HFF-Myc (cell line): ENCODE measurements at regions not wholly inside any gene's neighbourhood (a gene's known extent, or its start where the extent isn't known, plus 50 kb on each side); places are given as distances from the start of the nearest gene placed in this dataset.

Source experiments
- DNase-seq: peaks from one replicate; pipeline ENCODE4 v3.0.0-alpha.2; 2011; ENCODE audit warnings: low read depth; ENCODE audit errors: extremely low read depth
- H3K4me3 ChIP-seq: replicated peaks from 2 replicates; pipeline ENCODE4 v1.5.1; 2011; ENCODE audit warnings: low read depth, mild to moderate bottlenecking, control low read depth, low read length
- CTCF ChIP-seq: IDR thresholded peaks from 2 replicates; pipeline ENCODE4 v1.5.1; 2012; ENCODE audit warnings: mild to moderate bottlenecking, low read depth, low read length, control low read depth; ENCODE audit errors: missing control alignments

GRCh38 chr14:82595466-82595865 lies 1061.8 kb upstream of the SEL1L start:
- no peak for TF ChIP-seq CTCF
- no peak for DNase-seq
- H3K4me3 ChIP-seq = no peak overlapping the region

GRCh38 chr14:82602794-82603193 lies 1069.1 kb upstream of the SEL1L start:
- DNase-seq = no peak
- no peak for TF ChIP-seq CTCF
- no peak overlapping the region for H3K4me3 ChIP-seq

DNA sequence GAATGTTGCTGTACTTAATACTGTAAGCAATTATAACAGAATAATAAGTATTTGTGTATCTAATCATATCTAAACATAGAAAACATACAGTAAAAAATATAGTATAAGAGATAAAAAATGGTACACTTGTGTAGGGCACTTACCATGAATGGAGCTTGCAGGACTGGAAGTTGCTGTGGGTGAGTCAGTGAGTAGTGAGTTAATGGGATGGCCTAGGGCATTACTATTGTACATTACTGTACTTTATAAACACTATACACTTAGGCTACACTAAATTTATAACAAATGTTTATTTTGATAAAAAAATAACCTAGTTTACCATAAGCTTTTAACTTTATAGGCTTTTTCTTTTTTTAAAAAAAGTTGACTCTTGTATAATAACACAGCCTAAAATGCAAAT lies 1071.2 kb upstream of the SEL1L start:
- no peak for TF ChIP-seq CTCF
- no peak for DNase-seq
- H3K4me3 ChIP-seq = no peak overlapping the region

GRCh38 chr14:82621881-82622450 lies 1088.3 kb upstream of the SEL1L start:
- no peak for DNase-seq
- no peak for TF ChIP-seq CTCF
- no peak overlapping the region for H3K4me3 ChIP-seq

- no peak for DNase-seq
- no peak for TF ChIP-seq CTCF
- H3K4me3 ChIP-seq = no peak overlapping the region
Measured at GRCh38 chr14:82626156-82627066, 1092.8 kb upstream of the SEL1L start.

DNA sequence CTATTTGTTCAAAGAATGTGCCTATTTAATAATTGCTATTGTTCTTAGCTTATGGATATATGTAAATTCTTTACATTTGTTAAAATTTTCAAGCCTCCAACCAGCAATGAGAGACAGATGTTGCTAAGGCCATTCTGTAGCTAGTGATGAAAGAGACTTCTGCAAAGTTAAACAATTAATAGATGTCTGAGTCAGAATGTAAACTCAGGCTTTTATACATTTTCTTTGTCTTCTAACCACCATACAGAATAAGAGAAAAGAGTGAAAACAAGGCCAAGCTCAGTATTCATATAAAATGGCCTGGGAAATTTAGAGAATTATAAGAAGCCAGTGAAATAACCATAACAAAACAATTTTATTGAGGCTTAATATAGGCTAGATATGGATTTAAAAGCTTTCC lies 1102.3 kb upstream of the SEL1L start:
- H3K4me3 ChIP-seq = no peak overlapping the region
- TF ChIP-seq CTCF = no peak
- DNase-seq = no peak
